SK-N-SH (cell line): ENCODE measurements at regions not wholly inside any gene's neighbourhood (a gene's known extent, or its start where the extent isn't known, plus 50 kb on each side); places are given as distances from the start of the nearest gene placed in this dataset.

Source experiments
- CTCF ChIP-seq: fragments of 200-600 bp; sonication (generic); IDR thresholded peaks from 2 replicates; pipeline ENCODE4 v1.6.1; 2017; ENCODE audit warnings: antibody characterized with exemption, mild to moderate bottlenecking, moderate library complexity
- EP300 ChIP-seq, 2 experiments: IDR thresholded peaks; 2 replicates each; pipeline versions ENCODE4 v1.4.0 to v1.6.1; 2012; ENCODE audit warnings: borderline replicate concordance in 1 of 2, low read depth in 1 of 2, low read length in 1 of 2
- GABPA ChIP-seq: IDR thresholded peaks from 2 replicates; pipeline ENCODE4 v1.4.0; 2012; ENCODE audit warnings: low read depth, mild to moderate bottlenecking
- NRF1 ChIP-seq: IDR thresholded peaks from 2 replicates; pipeline ENCODE4 v1.6.1; 2012; ENCODE audit warnings: low read depth, mild to moderate bottlenecking, low read length
- PBX3 ChIP-seq: IDR thresholded peaks from 2 replicates; pipeline ENCODE4; 2012
- POLR2AphosphoS5 ChIP-seq: IDR thresholded peaks from 2 replicates; pipeline ENCODE4 v1.6.1; 2012; ENCODE audit warnings: low read depth, low read length
- REST ChIP-seq: IDR thresholded peaks from 2 replicates; pipeline ENCODE4 v1.6.1; 2012; ENCODE audit warnings: mild to moderate bottlenecking, low read depth, low read length, moderate library complexity
- SMC3 ChIP-seq: IDR thresholded peaks from 2 replicates; pipeline ENCODE4 v1.6.1; 2012; ENCODE audit warnings: low read depth, low read length, improper control_type of control experiment
- TAF1 ChIP-seq: IDR thresholded peaks from 2 replicates; pipeline ENCODE4 v1.6.1; 2012; ENCODE audit warnings: low read depth, mild to moderate bottlenecking, low read length, moderate library complexity, borderline replicate concordance

DNA sequence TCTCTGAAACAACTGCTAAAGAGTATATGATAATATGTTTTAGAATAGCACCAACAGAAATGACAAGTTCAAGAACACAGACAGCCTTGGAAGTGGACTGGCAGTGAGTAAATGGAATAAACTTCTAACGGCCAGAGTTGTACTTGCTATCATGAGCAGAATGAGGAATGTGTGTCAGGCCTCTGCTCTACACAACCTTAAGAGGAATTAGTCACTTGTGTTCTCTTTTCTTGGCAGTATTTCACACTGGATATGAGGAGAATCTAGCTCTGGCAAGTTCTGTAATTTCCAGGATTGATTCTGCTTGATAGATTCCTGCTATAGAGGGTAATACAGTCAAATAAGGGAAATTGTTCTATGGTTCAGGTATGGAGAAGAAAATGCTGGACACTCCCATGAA, 757.3 kb downstream of the EFNB2 start:
- TF ChIP-seq EP300 (IDR thresholded peaks at IDR 0.05; ENCODE audit: borderline replicate concordance in 1 of 2, low read depth in 1 of 2, low read length in 1 of 2): no peak
- TF ChIP-seq TAF1: no peak
- TF ChIP-seq CTCF: no peak
- TF ChIP-seq PBX3: no peak
- TF ChIP-seq NRF1: no peak
- no peak for TF ChIP-seq REST
- TF ChIP-seq POLR2AphosphoS5: no peak
- TF ChIP-seq GABPA: no peak
- no peak for TF ChIP-seq SMC3
